GM18511 (cell line): ENCODE measurements at regions not wholly inside any gene's neighbourhood (a gene's known extent, or its start where the extent isn't known, plus 50 kb on each side); places are given as distances from the start of the nearest gene placed in this dataset.
"Not testable (repeated sequence)": the region's sequence is repeated elsewhere in the genome, so short reads cannot be mapped to it uniquely, and the experiment has no call there.

Source experiments
- ATAC-seq: cut with Tn5 transposase; IDR thresholded peaks from one replicate; pipeline ENCODE4 v1.9.1; 2021; ENCODE audit warnings: mild to moderate bottlenecking, moderate library complexity; ENCODE audit not compliant: unreplicated experiment

GRCh38 chr4:81687471-81687870, 215.8 kb upstream of the RASGEF1B start:
- ATAC-seq: no peak

DNA sequence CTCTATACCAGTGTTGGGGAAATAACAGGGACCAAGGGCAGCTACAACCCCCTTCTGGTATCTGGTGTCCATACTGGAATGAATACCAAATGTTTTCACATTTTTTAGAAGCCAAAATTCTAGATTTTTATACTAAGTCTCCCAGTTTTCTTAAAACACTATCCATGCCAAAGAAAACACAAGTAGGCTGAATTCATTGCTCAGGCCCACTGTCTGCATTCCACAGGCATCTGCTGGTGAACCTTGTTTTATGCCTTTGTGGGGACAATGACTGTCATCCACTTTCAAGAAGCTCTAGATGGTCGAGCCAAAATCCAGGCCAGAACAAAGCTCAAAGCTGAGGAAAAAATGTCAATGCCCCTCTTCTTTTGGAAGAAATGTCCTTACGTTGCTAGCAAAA, 213.4 kb upstream of the RASGEF1B start:
- no peak for ATAC-seq

- no peak for ATAC-seq
Observed at GRCh38 chr4:81684352-81684751, 212.6 kb upstream of the RASGEF1B start.

DNA sequence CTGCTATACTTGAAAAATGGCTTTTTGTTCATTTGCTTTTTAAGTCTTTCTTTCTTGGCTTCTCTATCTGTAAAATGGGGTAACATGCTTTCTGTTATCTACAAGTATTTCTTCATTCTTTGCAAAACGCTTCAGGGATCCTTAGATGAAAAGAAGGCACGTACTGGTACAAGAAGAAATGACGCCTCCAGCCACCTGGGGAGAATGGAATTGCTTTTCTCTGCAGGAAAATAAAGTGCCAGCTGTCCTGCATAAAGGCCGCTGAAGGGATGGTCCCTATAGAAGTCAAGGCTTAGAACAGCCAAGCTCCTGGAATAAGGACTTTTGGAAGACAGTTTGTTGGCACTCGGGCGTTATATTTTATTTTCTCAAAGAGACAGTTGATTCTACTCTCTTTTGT, 210.8 kb upstream of the RASGEF1B start:
- ATAC-seq: no peak

- no peak for ATAC-seq
Observed at GRCh38 chr4:81679315-81679714, 207.6 kb upstream of the RASGEF1B start.

GRCh38 chr4:81678801-81679200, 207.1 kb upstream of the RASGEF1B start:
- no peak for ATAC-seq

- ATAC-seq: no peak
Observed at GRCh38 chr4:81676537-81676936, 204.8 kb upstream of the RASGEF1B start.

- no peak for ATAC-seq
Observed at GRCh38 chr4:81675791-81676393, 204.2 kb upstream of the RASGEF1B start.

DNA sequence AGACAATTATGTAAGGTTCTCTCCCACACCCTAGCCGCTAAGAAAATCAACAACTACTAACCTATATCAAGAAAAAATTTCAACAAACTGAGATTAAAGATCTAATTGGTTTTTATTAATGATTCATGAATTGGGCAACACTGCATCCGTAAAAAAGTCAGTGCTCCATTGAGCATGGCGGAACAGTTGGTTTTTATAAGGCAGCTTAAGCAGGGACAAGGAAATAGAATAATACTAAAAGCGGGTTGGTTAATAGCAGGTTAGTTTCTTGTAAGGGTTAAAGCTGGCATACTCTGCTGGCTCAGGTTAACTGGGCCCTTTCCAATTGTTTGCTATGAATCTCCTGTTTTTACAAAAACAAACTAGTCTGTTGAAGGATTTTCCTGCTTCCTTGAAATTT, 202.3 kb upstream of the RASGEF1B start:
- ATAC-seq: no peak

GRCh38 chr4:81668328-81668727, 196.6 kb upstream of the RASGEF1B start:
- ATAC-seq: not testable (repeated sequence)

DNA sequence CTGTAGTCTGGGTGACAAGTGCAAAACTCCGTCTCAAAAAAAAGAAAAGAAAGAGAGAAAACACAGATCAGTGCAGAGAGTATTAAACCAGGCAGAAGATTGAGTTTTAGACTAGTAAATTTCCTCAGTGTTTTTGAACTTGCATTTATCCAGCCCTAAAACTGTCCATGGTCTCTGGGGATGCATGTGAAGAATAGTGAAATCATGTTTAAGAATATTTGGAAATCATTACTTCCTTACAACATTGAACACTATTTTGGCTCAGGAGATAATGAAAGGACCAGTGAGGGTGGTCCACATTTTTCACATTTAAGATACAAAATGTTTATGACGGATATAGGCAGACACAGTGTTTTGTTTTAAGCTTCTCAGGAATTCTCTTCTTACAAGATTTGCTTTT, 195.8 kb upstream of the RASGEF1B start:
- no peak for ATAC-seq

- no peak for ATAC-seq
Observed at GRCh38 chr4:81666491-81666890, 194.8 kb upstream of the RASGEF1B start.

- ATAC-seq: no peak
Observed at GRCh38 chr4:81665649-81666048, 193.9 kb upstream of the RASGEF1B start.

DNA sequence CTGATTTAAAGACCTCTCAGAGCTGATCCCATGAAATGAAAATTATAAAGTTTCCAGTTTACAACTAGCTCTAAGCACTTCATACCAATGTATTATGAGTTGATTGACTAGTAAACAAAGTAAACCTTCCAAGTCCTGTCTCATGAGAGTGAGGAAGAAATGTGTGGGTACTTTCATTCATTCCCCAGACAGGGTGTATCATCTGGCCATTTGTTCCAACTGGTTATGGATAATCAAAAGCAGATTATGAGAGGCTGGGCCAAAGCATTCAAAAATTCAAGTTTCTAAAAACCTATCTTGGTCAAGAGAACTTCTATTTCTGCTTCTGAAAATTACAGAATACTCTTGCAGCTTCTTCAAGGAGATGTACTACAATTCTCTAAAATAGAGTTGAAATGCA, 193.3 kb upstream of the RASGEF1B start:
- no peak for ATAC-seq

- ATAC-seq: no peak
Observed at GRCh38 chr4:81664079-81664478, 192.4 kb upstream of the RASGEF1B start.

DNA sequence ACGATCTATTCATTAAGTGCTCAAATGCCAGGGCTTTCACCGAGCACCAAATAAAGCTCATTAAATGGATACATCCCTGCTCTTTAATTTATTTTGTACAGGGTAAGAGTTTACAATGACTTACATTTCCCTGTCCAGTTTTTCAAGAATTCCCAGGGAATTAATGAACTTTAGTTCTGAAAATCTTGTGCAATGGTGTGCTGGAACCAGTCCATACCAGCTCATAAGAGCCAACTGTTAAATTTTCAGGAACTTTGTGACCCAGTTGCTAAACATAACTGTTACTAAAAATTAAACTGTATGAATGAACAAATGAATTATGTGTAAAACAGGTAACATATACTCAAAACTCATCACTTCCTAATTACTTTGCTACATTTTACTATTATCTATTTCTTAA, 191.7 kb upstream of the RASGEF1B start:
- no peak for ATAC-seq

DNA sequence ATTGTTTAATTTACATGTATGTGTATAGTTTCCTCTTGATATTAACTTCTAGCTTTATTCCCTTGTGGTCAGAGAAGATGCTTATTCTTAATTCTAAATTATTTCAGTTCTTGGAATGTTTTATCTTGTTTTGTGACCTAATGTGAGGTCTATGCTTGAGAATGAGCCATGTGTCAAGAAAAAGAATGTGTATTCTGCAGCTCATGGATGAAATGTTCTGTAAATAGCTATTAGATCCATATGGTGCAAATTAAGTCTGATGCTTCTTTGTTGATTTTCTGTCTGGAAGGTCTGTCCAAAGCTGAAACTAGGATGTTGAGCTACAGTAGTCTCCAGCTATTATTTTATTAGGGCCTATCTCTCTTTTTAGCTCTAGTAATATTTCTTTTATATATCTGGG, 187.3 kb upstream of the RASGEF1B start:
- no peak for ATAC-seq

GRCh38 chr4:81652069-81652478, 180.4 kb upstream of the RASGEF1B start:
- no peak for ATAC-seq

- no peak for ATAC-seq
Observed at GRCh38 chr4:81651243-81651899, 179.7 kb upstream of the RASGEF1B start.

DNA sequence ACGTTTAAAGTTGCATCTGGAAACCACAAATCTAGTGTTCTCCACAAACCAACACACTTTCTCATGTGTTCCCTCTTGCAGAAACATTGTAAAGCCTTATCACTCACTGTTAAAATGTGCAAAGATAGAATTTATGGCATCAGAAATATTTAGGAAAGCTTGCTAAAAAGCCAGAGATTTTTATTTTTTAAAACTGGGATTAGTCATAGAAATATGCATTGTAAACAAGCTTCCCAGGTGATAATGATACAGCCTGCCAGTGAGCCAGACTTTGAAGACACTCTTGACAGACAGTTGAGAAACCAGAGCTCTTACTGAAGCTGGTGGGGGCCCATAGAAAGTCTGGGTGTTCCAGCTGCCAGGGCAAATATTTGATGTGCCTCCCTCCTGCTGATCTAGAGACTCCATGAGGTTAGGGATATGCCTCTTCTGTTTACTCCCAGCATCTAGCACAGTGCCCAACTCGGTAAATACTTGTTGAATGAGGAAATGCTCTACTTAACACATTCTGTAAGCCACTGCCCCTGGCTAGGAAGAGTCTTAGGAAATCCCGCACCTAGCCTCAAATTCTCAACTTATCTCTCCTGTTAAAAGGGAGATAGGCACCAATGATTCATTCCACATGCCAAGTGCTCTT, 179.0 kb upstream of the RASGEF1B start:
- no peak for ATAC-seq

GRCh38 chr4:81648576-81649275, 177.0 kb upstream of the RASGEF1B start:
- peak; percentile 99 for ATAC-seq

DNA sequence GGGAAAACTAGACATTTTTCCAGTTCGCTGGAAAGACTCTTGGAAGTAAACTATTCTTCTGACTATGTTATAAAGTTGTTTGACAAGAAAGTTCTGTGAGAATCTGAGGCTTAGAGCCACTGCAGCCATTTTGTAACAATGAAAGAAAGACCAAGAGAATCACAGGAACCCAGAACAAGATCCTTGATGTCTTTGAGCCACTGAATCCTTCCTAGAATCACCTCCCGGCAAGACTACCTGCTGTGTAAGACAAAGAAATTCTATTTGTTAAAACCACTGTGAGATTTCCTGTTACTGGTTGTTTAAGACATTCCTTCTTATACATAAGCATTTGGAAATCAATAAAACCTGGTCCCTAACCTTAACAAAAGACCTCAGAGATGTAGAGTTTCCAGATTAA, 175.7 kb upstream of the RASGEF1B start:
- ATAC-seq: no peak
